Sigmoid colon (tissue), 6 donors: ENCODE measurements at regions not wholly inside any gene's neighbourhood (a gene's known extent, or its start where the extent isn't known, plus 50 kb on each side); places are given as distances from the start of the nearest gene placed in this dataset.

Experiments
- DNase-seq: peaks from one replicate; pipeline ENCODE4 v3.0.0-alpha.2; 2019
- H3K27ac ChIP-seq, 4 donors: fragments of 200-600 bp; sonication (generic); one replicate each; pipeline ENCODE4 v1.5.1; 2016 to 2019; ENCODE audit warnings: mild to moderate bottlenecking in 1 of 4
- H3K27me3 ChIP-seq, 3 donors: fragments of 200-600 bp; sonication (generic); one replicate each; pipeline ENCODE4 v1.5.1; 2019; ENCODE audit warnings: mild to moderate bottlenecking in 1 of 3
- H3K36me3 ChIP-seq, 4 donors: fragments of 200-600 bp; sonication (generic); one replicate each; pipeline ENCODE4 v1.5.1; 2016 to 2019
- H3K4me1 ChIP-seq, 4 donors: fragments of 200-600 bp; sonication (generic); one replicate each; pipeline ENCODE4 v1.5.1; 2017 to 2019
- H3K4me3 ChIP-seq, 4 donors: fragments of 200-600 bp; sonication (generic); one replicate each; pipeline ENCODE4 v1.5.1; 2017 to 2019; ENCODE audit warnings: mild to moderate bottlenecking in 2 of 4, moderate library complexity in 1 of 4
- H3K9me3 ChIP-seq, 4 donors: fragments of 200-600 bp in 3 of 4; sonication (generic) in 3 of 4; one replicate each; pipeline versions ENCODE4 v1.5.1 to v1.6.1; 2013 to 2019
- EP300 ChIP-seq, 4 donors: sonication (generic); formaldehyde crosslinking; IDR thresholded peaks; one replicate each; pipeline ENCODE4 v1.6.1; 2017; ENCODE audit warnings: antibody characterized with exemption in 4 of 4
- POLR2A ChIP-seq, 2 donors: fragments of 450-650 bp; IDR thresholded peaks; one replicate each; pipeline ENCODE4 v1.6.1; 2016; ENCODE audit warnings: antibody characterized with exemption in 2 of 2, mild to moderate bottlenecking in 2 of 2, moderate library complexity in 2 of 2
- POLR2AphosphoS5 ChIP-seq, 4 donors: sonication (generic); formaldehyde crosslinking; IDR thresholded peaks; one replicate each; pipeline ENCODE4 v1.6.1; 2017; ENCODE audit warnings: antibody characterized with exemption in 4 of 4
- WGBS, 2 donors: extraction: QIAGEN DNeasy Blood & Tissue Kit; methylation state at CpG; one replicate each; pipeline ENCODE4 v1.1.7; 2013; 5-methylcytosine and 5-hydroxymethylcytosine counted together
- intact Hi-C: fragments of 100-400 bp; cut with DNase I; formaldehyde crosslinking; loops from one replicate; pipeline ENCODE4 v1.15.1; 2023
- TF ChIP-seq, protein P1 (sequence below), 4 experiments: fragments of 450-650 bp in 3 of 4; fragments of 200-600 bp in 1 of 4; IDR thresholded peaks; one replicate each; pipeline ENCODE4 v1.5.1; 2016 to 2019; ENCODE audit warnings: antibody characterized with exemption in 4 of 4, mild to moderate bottlenecking in 3 of 4, moderate library complexity in 2 of 4
- donor health status: healthy with polysubstance abuse.
- donor health status: healthy.

- TF ChIP-seq POLR2A (IDR thresholded peaks at IDR 0.05) (no peak), POLR2AphosphoS5 (IDR thresholded peaks at IDR 0.05) (no peak), EP300 (IDR thresholded peaks at IDR 0.05) (no peak)
- TF ChIP-seq, protein P1, sequence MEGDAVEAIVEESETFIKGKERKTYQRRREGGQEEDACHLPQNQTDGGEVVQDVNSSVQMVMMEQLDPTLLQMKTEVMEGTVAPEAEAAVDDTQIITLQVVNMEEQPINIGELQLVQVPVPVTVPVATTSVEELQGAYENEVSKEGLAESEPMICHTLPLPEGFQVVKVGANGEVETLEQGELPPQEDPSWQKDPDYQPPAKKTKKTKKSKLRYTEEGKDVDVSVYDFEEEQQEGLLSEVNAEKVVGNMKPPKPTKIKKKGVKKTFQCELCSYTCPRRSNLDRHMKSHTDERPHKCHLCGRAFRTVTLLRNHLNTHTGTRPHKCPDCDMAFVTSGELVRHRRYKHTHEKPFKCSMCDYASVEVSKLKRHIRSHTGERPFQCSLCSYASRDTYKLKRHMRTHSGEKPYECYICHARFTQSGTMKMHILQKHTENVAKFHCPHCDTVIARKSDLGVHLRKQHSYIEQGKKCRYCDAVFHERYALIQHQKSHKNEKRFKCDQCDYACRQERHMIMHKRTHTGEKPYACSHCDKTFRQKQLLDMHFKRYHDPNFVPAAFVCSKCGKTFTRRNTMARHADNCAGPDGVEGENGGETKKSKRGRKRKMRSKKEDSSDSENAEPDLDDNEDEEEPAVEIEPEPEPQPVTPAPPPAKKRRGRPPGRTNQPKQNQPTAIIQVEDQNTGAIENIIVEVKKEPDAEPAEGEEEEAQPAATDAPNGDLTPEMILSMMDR (IDR thresholded peaks at IDR 0.05), result no peak
- no peaks in the 10 kb centered on the region for H3K9me3 ChIP-seq
- H3K36me3 ChIP-seq, result no peaks in the 10 kb centered on the region
- H3K27me3 ChIP-seq, result peaks cover 0 to 19% (median 14%) of the 10 kb centered on the region in 3 donors
- no peak overlapping the region for H3K27ac ChIP-seq
- no peaks in the 10 kb centered on the region for H3K4me1 ChIP-seq
- WGBS, 2 donors, result 60% methylated on average over 9 of the region's 9 CpGs
- intact Hi-C loops, result no loop called here
- no peak overlapping the region for H3K4me3 ChIP-seq
- no peak for DNase-seq
Observed at GRCh38 chr12:53824001-53824712, 72.4 kb upstream of the CISTR start.

GRCh38 chr12:53825246-53826081 is 73.7 kb upstream of the CISTR start:
- 68 to 80% methylated on average over 8 of the region's 8 CpGs for WGBS, 2 donors
- no peak overlapping the region for H3K4me3 ChIP-seq
- H3K9me3 ChIP-seq, result no peaks in the 10 kb centered on the region
- H3K36me3 ChIP-seq, result no peaks in the 10 kb centered on the region
- H3K27me3 ChIP-seq, result peaks cover 0 to 8% (median 8%) of the 10 kb centered on the region in 3 donors
- intact Hi-C loops, result no loop called here
- TF ChIP-seq, protein P1 (IDR thresholded peaks at IDR 0.05), result no peak
- TF ChIP-seq POLR2A (IDR thresholded peaks at IDR 0.05) (no peak), POLR2AphosphoS5 (IDR thresholded peaks at IDR 0.05) (no peak), EP300 (IDR thresholded peaks at IDR 0.05) (no peak)
- DNase-seq, result no peak
- no peaks in the 10 kb centered on the region for H3K4me1 ChIP-seq
- no peak overlapping the region for H3K27ac ChIP-seq

- peaks cover 0 to 8% (median 8%) of the 10 kb centered on the region in 3 donors for H3K27me3 ChIP-seq
- H3K27ac ChIP-seq, result no peak overlapping the region
- no peaks in the 10 kb centered on the region for H3K4me1 ChIP-seq
- intact Hi-C loops, result no loop called here
- no peak for DNase-seq
- TF ChIP-seq, protein P1 (IDR thresholded peaks at IDR 0.05), result no peak
- TF ChIP-seq POLR2AphosphoS5 (IDR thresholded peaks at IDR 0.05), result no peak
- no peak for TF ChIP-seq EP300 (IDR thresholded peaks at IDR 0.05)
- TF ChIP-seq POLR2A (IDR thresholded peaks at IDR 0.05), result no peak
- no peaks in the 10 kb centered on the region for H3K36me3 ChIP-seq
- no peaks in the 10 kb centered on the region for H3K9me3 ChIP-seq
- no peak overlapping the region for H3K4me3 ChIP-seq
Observed at GRCh38 chr12:53827306-53827705, 75.5 kb upstream of the CISTR start.

DNA sequence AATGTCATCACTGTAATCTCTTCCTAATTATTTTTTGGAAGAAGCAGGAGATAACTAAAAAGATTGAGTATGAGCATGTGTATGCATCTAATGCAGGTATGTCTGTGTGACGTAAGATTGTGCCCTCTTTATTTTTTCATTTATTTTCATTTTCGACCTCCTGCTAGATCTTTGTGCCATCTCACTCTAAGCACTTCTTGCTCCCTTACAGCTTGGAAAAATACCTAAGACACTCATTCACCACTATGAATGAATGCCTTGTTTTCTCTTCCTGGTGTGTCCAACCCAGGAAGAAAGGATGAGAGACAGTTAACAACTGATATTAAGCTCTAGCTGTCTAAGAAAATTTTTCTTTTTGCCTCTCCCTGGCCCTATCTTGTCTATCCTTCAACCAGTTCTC is 76.8 kb upstream of the CISTR start:
- no peak for TF ChIP-seq POLR2A (IDR thresholded peaks at IDR 0.05)
- Histone ChIP-seq H3K27ac (no peak overlapping the region), H3K27me3 (peaks cover 0 to 8% (median 0%) of the 10 kb centered on the region in 3 donors), H3K9me3 (no peaks in the 10 kb centered on the region), H3K4me1 (no peaks in the 10 kb centered on the region), H3K4me3 (no peak overlapping the region), H3K36me3 (no peaks in the 10 kb centered on the region)
- intact Hi-C loops, result no loop called here
- 29 to 77% methylated on average over 2 of the region's 2 CpGs for WGBS, 2 donors
- DNase-seq, result no peak

DNA sequence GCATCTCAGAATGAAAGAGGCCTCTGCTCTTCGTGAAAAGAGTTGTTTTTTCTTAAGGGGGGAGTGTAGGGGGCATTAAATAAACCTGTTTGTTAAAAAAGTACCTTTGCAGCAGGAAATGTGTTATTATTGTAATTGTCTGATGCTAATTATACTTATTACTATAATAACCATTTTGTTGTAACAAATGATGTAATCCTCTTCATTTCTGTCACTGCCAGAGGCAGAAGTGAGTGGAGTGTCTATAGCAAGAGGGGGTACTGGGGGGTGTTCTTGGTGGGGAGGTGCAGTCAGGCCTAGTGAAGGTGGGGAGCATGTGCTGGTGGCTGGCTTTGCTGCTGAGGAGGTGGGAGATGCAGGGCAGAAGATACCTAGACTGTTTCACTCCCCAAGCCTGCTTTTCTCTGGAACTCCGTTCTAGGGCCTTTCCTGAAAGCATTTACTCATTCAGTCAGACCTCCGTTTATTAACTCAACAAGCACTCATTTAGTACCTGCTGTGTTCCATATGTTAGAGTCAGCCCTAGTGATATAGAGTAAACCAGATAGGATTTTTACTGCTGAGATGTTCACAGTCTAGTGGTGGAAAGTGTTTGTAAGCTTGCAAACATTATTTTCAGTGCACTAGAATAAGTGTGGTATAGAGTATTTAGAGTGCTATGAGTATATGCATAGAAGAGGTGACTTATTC is 77.5 kb upstream of the CISTR start:
- Histone ChIP-seq H3K27me3 (peaks cover 0 to 8% (median 0%) of the 10 kb centered on the region in 3 donors), H3K36me3 (no peaks in the 10 kb centered on the region), H3K4me3 (no peak overlapping the region), H3K4me1 (no peaks in the 10 kb centered on the region), H3K9me3 (no peaks in the 10 kb centered on the region), H3K27ac (no peak overlapping the region)
- no peak for DNase-seq
- TF ChIP-seq, protein P1 (IDR thresholded peaks at IDR 0.05), result no peak
- TF ChIP-seq EP300 (IDR thresholded peaks at IDR 0.05), result no peak
- no peak for TF ChIP-seq POLR2AphosphoS5 (IDR thresholded peaks at IDR 0.05)
- no peak for TF ChIP-seq POLR2A (IDR thresholded peaks at IDR 0.05)
- intact Hi-C loops, result no loop called here
- 37 to 48% methylated on average over 3 of the region's 3 CpGs for WGBS, 2 donors
